ENCODE measurements at regions not wholly inside any gene's neighbourhood (a gene's known extent, or its start where the extent isn't known, plus 50 kb on each side); places are given as distances from the start of the nearest gene placed in this dataset.

DNA sequence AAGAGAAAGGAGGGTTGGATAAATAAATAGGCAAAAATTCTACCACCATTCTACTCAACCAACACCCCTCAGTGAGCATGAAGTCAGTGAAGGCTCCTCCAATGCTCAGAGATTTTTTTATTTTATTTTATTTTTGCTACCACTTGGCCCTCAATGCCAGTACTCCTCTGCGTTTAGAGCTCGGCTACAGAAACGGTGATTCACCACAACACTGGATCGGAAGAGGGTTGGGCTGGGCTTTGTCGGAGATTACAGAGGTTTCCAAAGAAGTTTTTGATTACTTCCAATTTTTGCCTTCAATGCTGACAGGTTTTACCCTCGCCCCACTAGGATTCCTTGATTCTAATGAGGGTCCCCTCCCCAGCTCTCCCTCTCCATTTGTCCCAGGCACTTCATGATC is 1027.2 kb upstream of the TMEM132C start:
- TF ChIP-seq POLR2A (IDR thresholded peaks at IDR 0.05) (no peak), POLR2AphosphoS5 (IDR thresholded peaks at IDR 0.05) (no peak), CTCF (IDR thresholded peaks at IDR 0.05 in 8 of 11, conservative IDR thresholded peaks at IDR 0.05 in 3 of 11) (no peak)
- DNase-seq, result no peak
- WGBS, 5 donors, result 73 to 89% (median 85%) methylated on average over 6 of the region's 6 CpGs

GRCh38 chr12:127240249-127240929 is 1026.6 kb upstream of the TMEM132C start:
- WGBS, 5 donors, result 77 to 85% (median 80%) methylated on average over 6 of the region's 6 CpGs
- Histone ChIP-seq H3K4me1 (no peaks in the 10 kb centered on the region), H3K36me3 (no peaks in the 10 kb centered on the region), H3K9me3 (no peaks in the 10 kb centered on the region), H3K4me3 (no peak overlapping the region), H3K27ac (no peak overlapping the region), H3K27me3 (replicated peaks in 1 of 7) (peaks cover 0 to 10% (median 0%) of the 10 kb centered on the region in 7 donors)
- DNase-seq, result no peak
- intact Hi-C loops (cut with DNase I; ENCODE audit: low total_unique reads), result no loop called here
- TF ChIP-seq CTCF (IDR thresholded peaks at IDR 0.05 in 8 of 11, conservative IDR thresholded peaks at IDR 0.05 in 3 of 11), result no peak
- TF ChIP-seq POLR2AphosphoS5 (IDR thresholded peaks at IDR 0.05), result no peak

More for the DNA sequence above, 1027.2 kb upstream of the TMEM132C start:
- no peaks in the 10 kb centered on the region for H3K36me3 ChIP-seq
- peaks cover 0 to 10% (median 0%) of the 10 kb centered on the region in 7 donors for H3K27me3 ChIP-seq (replicated peaks in 1 of 7)
- H3K4me1 ChIP-seq, result no peaks in the 10 kb centered on the region
- intact Hi-C loops (cut with DNase I; ENCODE audit: low total_unique reads), result no loop called here
- H3K9me3 ChIP-seq, result no peaks in the 10 kb centered on the region
- H3K4me3 ChIP-seq, result no peak overlapping the region
- H3K27ac ChIP-seq, result no peak overlapping the region

- TF ChIP-seq POLR2AphosphoS5 (IDR thresholded peaks at IDR 0.05) (no peak), CTCF (IDR thresholded peaks at IDR 0.05 in 8 of 11, conservative IDR thresholded peaks at IDR 0.05 in 3 of 11) (no peak), POLR2A (IDR thresholded peaks at IDR 0.05) (no peak)
- Histone ChIP-seq H3K4me1 (no peaks in the 10 kb centered on the region), H3K36me3 (no peaks in the 10 kb centered on the region), H3K9me3 (no peaks in the 10 kb centered on the region), H3K4me3 (no peak overlapping the region), H3K27ac (no peak overlapping the region), H3K27me3 (replicated peaks in 1 of 7) (peaks cover 0 to 10% (median 0%) of the 10 kb centered on the region in 7 donors)
- intact Hi-C loops (cut with DNase I; ENCODE audit: low total_unique reads), result no loop called here
- DNase-seq, result no peak
- WGBS, 5 donors, result 62 to 80% (median 67%) methylated on average over 8 of the region's 8 CpGs
Observed at GRCh38 chr12:127241072-127241817, 1025.7 kb upstream of the TMEM132C start.

DNA sequence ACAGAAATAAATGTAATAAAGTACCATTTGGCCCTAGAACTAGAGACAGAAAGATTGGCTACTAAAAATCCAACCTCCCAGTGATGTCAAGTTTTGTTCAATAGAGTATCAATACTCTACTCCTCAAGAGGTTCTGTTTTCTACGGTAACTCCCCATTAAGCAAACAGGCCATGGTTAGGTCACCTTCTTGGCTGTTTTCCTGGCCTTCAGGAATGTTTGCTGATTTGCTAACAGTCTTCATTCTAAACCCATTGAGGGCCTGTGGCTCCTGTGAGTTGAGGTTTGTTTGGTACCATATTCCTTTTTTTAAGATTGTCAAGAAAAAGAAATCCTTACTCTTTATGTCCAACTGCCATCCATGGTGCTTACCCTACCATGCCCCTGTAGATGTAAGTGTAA is 1022.0 kb upstream of the TMEM132C start:
- Histone ChIP-seq H3K27ac (no peak overlapping the region), H3K36me3 (no peaks in the 10 kb centered on the region), H3K9me3 (no peaks in the 10 kb centered on the region), H3K4me1 (no peaks in the 10 kb centered on the region), H3K4me3 (no peak overlapping the region), H3K27me3 (replicated peaks in 1 of 7) (peaks cover 0 to 7% (median 0%) of the 10 kb centered on the region in 7 donors)
- WGBS, 5 donors, result 79 to 96% (median 93%) methylated on average over 1 of the region's 1 CpG
- DNase-seq, result no peak
- TF ChIP-seq POLR2AphosphoS5 (IDR thresholded peaks at IDR 0.05), result no peak
- TF ChIP-seq CTCF (IDR thresholded peaks at IDR 0.05 in 8 of 11, conservative IDR thresholded peaks at IDR 0.05 in 3 of 11), result no peak
- no peak for TF ChIP-seq POLR2A (IDR thresholded peaks at IDR 0.05)
- intact Hi-C loops (cut with DNase I; ENCODE audit: low total_unique reads), result no loop called here
